Left kidney (tissue), 1 donor: ENCODE measurements at regions not wholly inside any gene's neighbourhood (a gene's known extent, or its start where the extent isn't known, plus 50 kb on each side); places are given as distances from the start of the nearest gene placed in this dataset.

Experiments used
- DNase-seq: peaks from one replicate; pipeline ENCODE4 v3.0.0-alpha.2; 2013

GRCh38 chrX:38991656-38992440 is 190.6 kb downstream of the MID1IP1 start:
- DNase-seq, result no peak

- DNase-seq, result no peak
Observed at GRCh38 chrX:38992441-38993096, 191.3 kb downstream of the MID1IP1 start.

- no peak for DNase-seq
Observed at GRCh38 chrX:38993500-38993899, 192.2 kb downstream of the MID1IP1 start.

DNA sequence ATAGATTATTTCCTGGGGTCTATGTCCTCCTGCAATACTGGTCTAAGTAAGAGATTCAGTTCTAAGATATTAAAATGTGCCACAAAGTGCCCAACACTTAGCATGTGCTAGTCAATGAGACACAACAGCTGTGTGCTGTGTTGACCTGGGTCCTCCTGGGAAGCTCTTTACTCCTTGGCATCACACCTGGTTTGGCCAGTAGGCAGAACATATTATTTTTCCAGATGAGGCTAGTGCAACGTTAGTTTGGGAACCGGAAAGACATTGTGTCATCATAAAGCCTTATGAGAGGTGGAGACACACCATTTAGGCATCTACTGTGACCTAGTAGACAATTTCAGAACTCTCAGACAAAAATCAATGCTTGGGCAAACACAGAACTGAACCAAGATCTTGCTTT is 197.8 kb downstream of the MID1IP1 start:
- no peak for DNase-seq

GRCh38 chrX:38999967-39000745 is 198.9 kb downstream of the MID1IP1 start:
- no peak for DNase-seq

DNA sequence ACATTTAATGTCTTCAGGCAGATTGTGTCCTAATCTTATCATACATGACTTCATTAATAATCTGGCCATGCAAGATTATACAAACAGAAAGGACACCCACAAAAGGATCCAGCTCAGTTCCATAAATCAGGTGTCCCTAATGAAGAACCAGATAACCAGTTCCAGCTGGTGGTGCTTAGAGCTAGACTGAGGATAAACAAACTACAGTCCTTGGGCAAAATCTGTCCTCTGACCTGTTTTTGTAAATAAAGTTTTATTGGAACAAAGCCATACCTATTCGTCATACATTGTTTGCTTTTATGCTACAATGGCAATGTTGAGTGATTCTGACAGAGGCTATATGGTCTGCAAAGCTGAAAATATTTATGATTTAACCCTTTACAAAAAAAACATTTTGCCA is 199.5 kb downstream of the MID1IP1 start:
- no peak for DNase-seq

DNA sequence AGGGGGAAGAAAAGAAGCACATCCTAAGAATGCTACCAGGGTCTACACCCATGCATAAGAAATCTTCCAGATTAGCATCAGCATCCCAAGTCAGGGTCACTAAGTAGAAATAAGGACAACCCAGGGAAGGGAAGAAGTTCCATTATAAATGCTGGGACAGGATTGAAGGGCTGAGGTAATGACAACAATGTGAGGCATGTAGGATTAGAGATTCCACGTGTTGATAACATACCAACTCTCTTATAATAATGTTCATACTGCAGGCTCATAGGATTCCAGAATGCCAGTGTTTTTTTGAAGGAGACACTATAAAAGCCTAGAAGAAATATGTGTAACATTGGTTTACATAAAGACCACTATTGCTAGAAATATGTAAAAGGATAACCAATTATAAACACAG is 201.2 kb downstream of the MID1IP1 start:
- no peak for DNase-seq

- DNase-seq, result no peak
Observed at GRCh38 chrX:39008549-39008948, 207.3 kb downstream of the MID1IP1 start.

- DNase-seq, result no peak
Observed at GRCh38 chrX:39011454-39012221, 210.4 kb downstream of the MID1IP1 start.

- no peak for DNase-seq
Observed at GRCh38 chrX:39012621-39013111, 211.4 kb downstream of the MID1IP1 start.

DNA sequence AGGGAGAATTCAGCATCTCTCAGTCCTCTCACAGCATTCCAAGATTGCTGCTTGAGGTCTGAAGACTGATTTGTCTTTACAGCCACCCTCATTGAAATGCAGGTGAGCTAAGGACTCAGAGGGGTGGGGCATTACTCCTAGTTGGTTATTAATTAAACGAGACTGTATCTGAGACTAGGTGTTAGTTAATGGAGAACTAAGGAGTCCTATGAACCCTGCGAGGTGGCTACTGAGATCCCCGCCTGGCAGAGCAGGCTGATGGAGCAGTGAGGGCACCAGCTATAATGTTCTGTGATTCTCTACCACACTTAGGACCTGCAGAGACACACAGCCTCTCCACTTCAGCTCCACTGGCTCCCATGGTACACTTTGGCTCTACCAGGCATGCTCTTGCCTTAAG is 215.3 kb downstream of the MID1IP1 start:
- no peak for DNase-seq

DNA sequence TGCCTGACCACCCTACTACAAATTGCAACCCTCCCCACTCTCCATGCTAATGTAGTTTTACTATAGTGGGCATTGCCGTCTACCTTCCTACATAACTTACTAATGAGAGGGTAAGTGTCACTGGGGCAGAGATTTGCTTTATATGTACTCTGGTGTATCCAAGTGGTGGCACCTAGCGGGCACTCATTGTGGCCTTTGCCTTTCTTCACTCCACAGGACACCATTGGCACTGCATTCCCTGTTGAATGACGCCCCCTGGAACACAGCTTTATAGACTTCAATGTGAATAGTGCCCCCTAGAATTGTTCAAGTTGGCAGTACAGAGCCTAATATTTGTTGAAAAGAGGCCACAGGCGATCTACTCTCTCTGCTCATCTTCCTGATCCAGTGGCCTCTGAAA is 215.8 kb downstream of the MID1IP1 start:
- no peak for DNase-seq

DNA sequence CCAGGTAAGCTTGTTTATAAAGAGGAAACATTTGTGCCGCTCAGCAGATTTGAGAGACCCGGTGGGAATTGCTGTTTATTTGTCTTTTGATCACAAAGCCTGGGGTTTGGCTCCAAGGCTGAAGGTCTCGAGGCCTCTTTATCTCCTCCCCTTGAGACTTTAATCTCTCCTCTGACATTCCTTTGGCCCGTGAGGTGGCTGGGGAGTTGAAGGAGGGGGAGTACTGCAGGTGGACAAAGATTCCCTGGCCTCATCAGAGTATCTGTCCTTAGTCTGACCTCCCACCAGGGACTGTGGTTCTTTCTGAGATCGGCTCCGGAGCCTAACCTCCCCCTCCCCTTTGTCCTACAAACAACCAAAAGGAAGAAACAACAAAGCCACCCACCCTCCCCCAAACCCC is 216.5 kb downstream of the MID1IP1 start:
- DNase-seq, result no peak

GRCh38 chrX:39018541-39018940 is 217.3 kb downstream of the MID1IP1 start:
- no peak for DNase-seq

- DNase-seq, result no peak
Observed at GRCh38 chrX:39019056-39019455, 217.8 kb downstream of the MID1IP1 start.

DNA sequence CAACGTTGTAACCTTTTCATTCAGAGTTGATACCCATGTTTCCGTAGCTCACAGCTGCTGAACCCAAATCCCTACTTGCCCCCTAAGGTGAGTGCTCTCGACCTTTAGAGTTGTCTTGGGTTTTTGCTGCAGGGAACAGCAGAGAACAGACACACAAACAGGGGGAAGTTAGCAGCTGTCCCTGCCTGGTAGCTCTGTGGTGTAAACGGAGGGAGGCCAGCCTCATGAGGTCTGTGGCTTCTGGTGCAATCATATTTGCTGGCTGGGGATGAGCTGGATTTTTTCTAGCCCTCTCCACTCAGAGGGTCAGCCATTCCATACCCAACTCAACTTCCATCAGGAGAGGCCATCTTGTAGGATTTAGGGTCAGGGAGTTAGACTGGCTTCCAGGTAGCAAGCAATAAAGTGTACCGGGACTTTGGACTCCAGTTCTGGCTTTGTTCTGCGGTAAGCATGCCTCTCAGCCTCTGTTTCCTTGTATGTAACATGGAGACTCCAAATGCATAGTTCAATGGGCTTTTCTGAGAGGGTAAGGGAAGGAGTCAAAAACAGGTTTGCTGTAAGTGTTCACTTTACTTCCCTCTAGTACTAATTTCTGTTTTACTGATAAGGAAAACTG is 218.9 kb downstream of the MID1IP1 start:
- no peak for DNase-seq

DNA sequence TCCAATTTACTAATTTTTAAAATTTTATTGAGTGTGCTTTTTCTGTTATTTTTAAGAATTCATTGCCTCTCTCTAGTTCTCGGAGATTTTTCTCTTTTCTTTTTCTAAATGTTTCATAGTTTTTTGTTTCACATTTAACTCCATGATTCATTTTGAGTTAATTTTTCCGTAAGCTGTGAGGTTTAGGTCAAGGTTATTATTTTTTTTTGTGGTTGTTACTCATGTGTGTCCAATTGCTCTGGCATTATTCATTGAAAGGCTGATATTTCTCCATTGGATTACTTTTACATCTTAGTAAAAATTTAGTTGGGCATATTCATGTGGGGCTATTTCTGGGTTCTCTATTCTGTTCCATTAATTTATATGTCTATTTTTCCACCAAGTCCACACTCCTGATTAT is 220.8 kb downstream of the MID1IP1 start:
- DNase-seq, result no peak

DNA sequence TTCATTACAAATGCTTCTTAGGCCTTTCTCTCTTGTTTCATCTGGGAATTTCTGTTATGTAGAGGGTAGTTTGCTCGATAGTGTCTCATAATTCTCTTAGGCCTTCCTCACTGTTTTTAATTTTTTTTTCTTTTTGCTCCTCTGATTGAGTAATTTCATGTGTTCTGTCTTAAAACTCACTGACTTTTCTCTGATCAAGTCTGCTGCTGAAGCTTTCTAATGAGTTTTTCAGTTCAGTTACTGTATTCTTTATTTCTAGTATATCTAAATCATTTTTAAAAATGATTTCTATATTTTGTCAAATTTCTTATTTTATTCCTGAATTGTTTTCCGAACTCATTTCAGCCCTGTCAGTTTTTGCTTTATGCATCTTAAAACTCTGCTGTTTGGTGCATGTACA is 228.0 kb downstream of the MID1IP1 start:
- DNase-seq, result no peak

DNA sequence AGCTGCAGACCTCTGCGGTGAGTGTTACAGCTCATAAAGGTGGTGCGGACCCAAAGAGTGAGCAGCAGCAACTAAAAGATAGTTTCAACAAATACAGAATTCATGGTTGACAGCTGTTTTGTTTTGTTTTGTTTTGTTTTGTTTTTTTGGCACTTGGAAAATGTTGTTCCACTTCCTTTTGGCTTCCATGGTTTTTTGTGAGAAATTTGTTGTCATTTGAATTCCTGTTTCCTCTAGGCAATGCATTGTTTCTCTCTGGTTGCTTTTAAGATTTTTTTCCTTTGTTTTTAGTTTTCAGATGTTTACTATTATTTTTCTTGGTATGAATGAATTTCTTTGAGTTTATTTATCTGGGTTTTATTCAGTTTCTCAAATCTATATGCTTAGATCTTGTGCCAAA is 229.4 kb downstream of the MID1IP1 start:
- DNase-seq, result no peak

- no peak for DNase-seq
Observed at GRCh38 chrX:39039890-39040289, 238.6 kb downstream of the MID1IP1 start.

DNA sequence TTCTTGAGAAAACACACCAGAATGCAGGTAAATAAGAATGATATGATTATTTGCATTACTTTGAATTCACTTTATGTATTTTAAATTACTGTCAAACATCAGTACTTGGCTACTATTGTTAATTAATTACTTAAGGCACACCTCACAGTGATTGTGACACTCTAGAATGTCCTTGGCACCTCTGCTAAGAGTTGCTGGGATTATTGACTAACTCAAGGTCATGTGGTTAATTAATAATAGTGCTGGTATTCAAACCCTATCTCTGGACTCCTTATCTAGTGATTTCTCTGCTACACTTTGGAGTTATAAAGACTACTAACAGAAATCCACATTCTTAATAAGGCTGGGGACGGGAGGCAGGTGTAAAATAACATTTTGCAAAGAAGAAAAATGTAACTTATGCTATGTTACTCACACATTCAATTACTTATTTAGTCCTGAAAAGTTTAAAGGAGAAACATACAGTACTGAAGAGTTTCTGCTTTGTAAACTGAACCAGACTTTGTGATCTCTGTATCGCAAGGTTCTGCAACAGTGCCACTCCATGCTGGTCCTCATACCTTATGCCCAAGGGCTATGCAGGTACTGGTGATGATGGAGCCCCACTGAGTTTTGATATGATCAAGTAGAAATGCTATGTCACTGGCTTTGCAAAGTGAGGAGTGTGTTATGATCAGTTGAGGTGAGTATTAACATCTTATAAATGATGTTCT is 242.7 kb downstream of the MID1IP1 start:
- no peak for DNase-seq
